Glutamatergic neuron (in vitro differentiated cells): ENCODE measurements at regions not wholly inside any gene's neighbourhood (a gene's known extent, or its start where the extent isn't known, plus 50 kb on each side); places are given as distances from the start of the nearest gene placed in this dataset.

Experiments
- DNase-seq: peaks from one replicate; pipeline ENCODE4 v3.0.0; 2022
- H3K27ac Mint-ChIP-seq: one replicate; pipeline ENCODE4 v1.8.0; 2020; ENCODE audit warnings: mild to moderate bottlenecking, mixed read lengths, inconsistent platforms; ENCODE audit not compliant: unreplicated experiment
- H3K27me3 Mint-ChIP-seq: one replicate; pipeline ENCODE4 v1.8.0; 2020; ENCODE audit warnings: mild to moderate bottlenecking, moderate library complexity, mixed read lengths, inconsistent platforms; ENCODE audit not compliant: unreplicated experiment
- H3K36me3 Mint-ChIP-seq: one replicate; pipeline ENCODE4 v1.8.0; 2020; ENCODE audit warnings: mild to moderate bottlenecking, mixed read lengths, inconsistent platforms; ENCODE audit not compliant: unreplicated experiment
- H3K4me1 Mint-ChIP-seq: one replicate; pipeline ENCODE4 v1.8.0; 2020; ENCODE audit warnings: mild to moderate bottlenecking, low read depth, mixed read lengths, inconsistent platforms; ENCODE audit not compliant: unreplicated experiment
- H3K4me3 Mint-ChIP-seq: one replicate; pipeline ENCODE4 v1.8.0; 2020; ENCODE audit warnings: mild to moderate bottlenecking, mixed read lengths, inconsistent platforms; ENCODE audit not compliant: unreplicated experiment
- H3K9me3 Mint-ChIP-seq: one replicate; pipeline ENCODE4 v1.8.0; 2020; ENCODE audit warnings: mild to moderate bottlenecking, moderate library complexity, mixed read lengths, inconsistent platforms; ENCODE audit not compliant: unreplicated experiment
- TF ChIP-seq, protein P1 (sequence below): fragments of 200-600 bp; sonication (generic); IDR thresholded peaks from one replicate; pipeline ENCODE4 v1.5.0; 2021; ENCODE audit not compliant: partially characterized antibody, unreplicated experiment

DNA sequence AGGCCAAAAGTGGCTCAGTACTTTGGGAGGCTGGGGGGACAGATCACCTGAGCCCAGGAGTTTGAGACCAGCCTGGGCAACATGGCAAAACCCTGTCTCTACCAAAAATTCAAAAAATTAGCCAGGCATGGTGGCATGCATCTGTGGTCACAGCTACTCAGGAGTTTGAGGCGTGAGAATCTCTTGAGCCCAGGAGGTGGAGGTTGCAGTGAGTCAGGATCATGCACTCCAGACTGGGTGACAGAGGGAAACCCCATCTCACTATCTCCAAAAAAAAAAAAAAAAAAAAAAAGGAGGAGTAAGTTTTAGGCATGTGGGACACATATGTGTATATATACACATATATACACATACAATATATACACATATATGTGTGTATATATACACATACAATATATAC, 165.3 kb upstream of the DPYD start:
- no peak for DNase-seq

DNA sequence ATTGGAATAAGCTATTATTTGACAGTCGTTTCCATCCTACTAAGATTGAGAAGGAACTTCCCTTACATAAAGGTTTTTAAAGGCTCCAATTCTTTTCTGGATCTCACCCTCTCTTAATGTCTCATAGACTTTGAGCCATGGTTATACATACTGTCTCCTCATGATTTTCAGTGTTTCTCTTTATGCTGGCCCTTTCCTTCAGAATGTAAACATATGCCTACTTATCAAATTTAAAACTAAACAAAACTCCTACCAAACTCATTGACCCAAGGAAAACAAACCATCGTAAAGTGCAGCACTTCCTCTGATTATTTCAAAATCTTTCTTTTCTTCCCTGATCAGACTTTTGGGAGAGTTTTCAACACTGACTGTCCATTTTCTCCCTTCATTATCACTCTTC, 163.4 kb upstream of the DPYD start:
- TF ChIP-seq, protein P1, sequence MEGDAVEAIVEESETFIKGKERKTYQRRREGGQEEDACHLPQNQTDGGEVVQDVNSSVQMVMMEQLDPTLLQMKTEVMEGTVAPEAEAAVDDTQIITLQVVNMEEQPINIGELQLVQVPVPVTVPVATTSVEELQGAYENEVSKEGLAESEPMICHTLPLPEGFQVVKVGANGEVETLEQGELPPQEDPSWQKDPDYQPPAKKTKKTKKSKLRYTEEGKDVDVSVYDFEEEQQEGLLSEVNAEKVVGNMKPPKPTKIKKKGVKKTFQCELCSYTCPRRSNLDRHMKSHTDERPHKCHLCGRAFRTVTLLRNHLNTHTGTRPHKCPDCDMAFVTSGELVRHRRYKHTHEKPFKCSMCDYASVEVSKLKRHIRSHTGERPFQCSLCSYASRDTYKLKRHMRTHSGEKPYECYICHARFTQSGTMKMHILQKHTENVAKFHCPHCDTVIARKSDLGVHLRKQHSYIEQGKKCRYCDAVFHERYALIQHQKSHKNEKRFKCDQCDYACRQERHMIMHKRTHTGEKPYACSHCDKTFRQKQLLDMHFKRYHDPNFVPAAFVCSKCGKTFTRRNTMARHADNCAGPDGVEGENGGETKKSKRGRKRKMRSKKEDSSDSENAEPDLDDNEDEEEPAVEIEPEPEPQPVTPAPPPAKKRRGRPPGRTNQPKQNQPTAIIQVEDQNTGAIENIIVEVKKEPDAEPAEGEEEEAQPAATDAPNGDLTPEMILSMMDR: no peak
- Mint-ChIP-seq H3K4me1 (no peaks in the 10 kb centered on the region), H3K27ac (no peak overlapping the region), H3K27me3 (peaks cover 2% of the 10 kb centered on the region), H3K9me3 (no peaks in the 10 kb centered on the region), H3K4me3 (no peak overlapping the region), H3K36me3 (no peaks in the 10 kb centered on the region)
- DNase-seq: no peak

More for the DNA sequence above, 165.3 kb upstream of the DPYD start:
- TF ChIP-seq, protein P1: no peak
- no peak overlapping the region for H3K27ac Mint-ChIP-seq
- H3K9me3 Mint-ChIP-seq: no peaks in the 10 kb centered on the region
- no peak overlapping the region for H3K4me3 Mint-ChIP-seq
- H3K27me3 Mint-ChIP-seq: peaks cover 2% of the 10 kb centered on the region
- H3K36me3 Mint-ChIP-seq: no peaks in the 10 kb centered on the region
- no peaks in the 10 kb centered on the region for H3K4me1 Mint-ChIP-seq

DNA sequence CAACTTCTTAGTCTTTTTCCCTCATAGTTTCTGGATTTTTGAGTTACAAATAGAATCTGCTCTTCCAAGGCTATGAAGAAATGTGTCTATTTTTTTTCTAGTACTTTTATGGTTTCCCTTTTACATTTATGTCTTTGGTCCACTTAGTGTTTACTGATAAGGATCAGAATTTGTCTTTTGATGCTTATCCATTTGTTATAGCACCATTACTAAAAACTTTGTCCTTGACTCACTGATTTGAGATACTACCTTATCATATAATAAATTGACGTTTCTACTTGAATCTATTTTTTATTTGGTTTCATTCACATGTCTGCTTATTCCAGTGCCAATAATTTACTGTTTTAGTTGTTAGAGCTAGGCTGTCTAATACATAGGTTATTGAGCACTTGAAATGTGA, 161.1 kb upstream of the DPYD start:
- no peaks in the 10 kb centered on the region for H3K9me3 Mint-ChIP-seq

DNA sequence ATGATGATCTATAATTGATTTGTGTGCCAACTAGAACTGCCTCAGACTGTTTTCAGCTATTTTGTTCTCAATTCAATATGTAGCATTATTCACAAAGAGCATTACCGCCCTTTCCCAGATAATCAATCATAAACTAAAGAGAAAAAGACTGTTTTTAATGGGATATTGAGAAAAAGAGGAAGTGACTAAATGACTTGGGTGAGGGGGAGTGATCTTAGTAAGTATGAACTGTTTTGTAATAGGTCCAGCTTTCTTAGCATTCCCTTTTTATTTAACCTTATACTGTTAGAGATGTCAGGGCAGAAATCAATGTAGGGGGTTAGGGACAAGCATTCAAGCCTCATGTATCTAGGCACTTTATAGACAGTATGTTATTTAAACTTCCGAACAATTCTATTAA, 157.8 kb upstream of the DPYD start:
- H3K4me3 Mint-ChIP-seq: no peak overlapping the region
- TF ChIP-seq, protein P1: no peak
- no peaks in the 10 kb centered on the region for H3K4me1 Mint-ChIP-seq
- H3K27me3 Mint-ChIP-seq: no peaks in the 10 kb centered on the region
- DNase-seq: no peak
- no peaks in the 10 kb centered on the region for H3K36me3 Mint-ChIP-seq
- no peaks in the 10 kb centered on the region for H3K9me3 Mint-ChIP-seq
- no peak overlapping the region for H3K27ac Mint-ChIP-seq

More for the DNA sequence above, 161.1 kb upstream of the DPYD start:
- Mint-ChIP-seq H3K36me3 (no peaks in the 10 kb centered on the region), H3K27me3 (peaks cover 2% of the 10 kb centered on the region), H3K4me1 (no peaks in the 10 kb centered on the region), H3K4me3 (no peak overlapping the region), H3K27ac (no peak overlapping the region)
- no peak for DNase-seq
- TF ChIP-seq, protein P1: no peak

DNA sequence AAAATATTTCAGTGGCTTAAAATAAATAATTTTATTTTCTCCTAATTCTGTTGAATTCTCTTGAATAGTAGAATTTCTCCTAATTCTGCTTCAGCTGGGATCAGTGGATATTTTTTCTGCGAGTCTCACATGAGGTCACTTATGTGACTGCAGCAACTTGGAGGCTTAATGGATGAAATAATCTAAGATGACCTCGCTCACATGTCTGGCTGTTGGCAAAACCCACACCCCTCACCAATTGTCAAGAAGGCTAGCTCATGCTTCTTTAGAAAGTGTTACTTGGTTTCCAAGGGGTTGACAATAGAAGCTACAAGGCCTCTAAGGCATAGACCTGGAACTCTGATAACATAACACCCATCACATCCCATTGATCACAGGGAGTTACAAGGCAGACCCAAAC, 156.9 kb upstream of the DPYD start:
- no peak for DNase-seq
- Mint-ChIP-seq H3K4me3 (no peak overlapping the region), H3K36me3 (no peaks in the 10 kb centered on the region), H3K27ac (no peak overlapping the region), H3K9me3 (no peaks in the 10 kb centered on the region), H3K4me1 (no peaks in the 10 kb centered on the region), H3K27me3 (no peaks in the 10 kb centered on the region)
- TF ChIP-seq, protein P1: no peak
